WTC11 (cell line): ENCODE measurements at regions not wholly inside any gene's neighbourhood (a gene's known extent, or its start where the extent isn't known, plus 50 kb on each side); places are given as distances from the start of the nearest gene placed in this dataset.

Experiments
- ATAC-seq: fragments of 200-7000 bp; cut with Tn5 transposase; 2 replicates; pipeline ENCODE4 v1.10.0; 2021; ENCODE audit warnings: mild to moderate bottlenecking, moderate library complexity
- CTCF ChIA-PET: fragments of 300-600 bp; sonication (Branson Sonifier 250); formaldehyde crosslinking; loops from one replicate; lab custom pipeline; 2021; ENCODE audit warnings: antibody characterized with exemption; lab: Charles Lee
- POLR2A ChIA-PET: fragments of 350-600 bp; sonication (Branson Sonifier 250); formaldehyde crosslinking; loops from one replicate; lab custom pipeline; 2021; ENCODE audit warnings: antibody characterized with exemption; lab: Charles Lee
- DNase-seq: peaks from one replicate; pipeline ENCODE4 v3.0.0; 2021; ENCODE audit warnings: low spot score
- H3K27ac Mint-ChIP-seq: 2 replicates; pipeline ENCODE4 v1.8.0; 2021; ENCODE audit warnings: mixed read lengths
- H3K27me3 Mint-ChIP-seq: 2 replicates; pipeline ENCODE4 v1.8.0; 2021; ENCODE audit warnings: low read depth, mild to moderate bottlenecking, moderate library complexity, mixed read lengths
- H3K36me3 Mint-ChIP-seq: 2 replicates; pipeline ENCODE4 v1.8.0; 2021; ENCODE audit warnings: mixed read lengths
- H3K4me1 Mint-ChIP-seq: 2 replicates; pipeline ENCODE4 v1.8.0; 2022; ENCODE audit warnings: mixed read lengths
- H3K4me3 Mint-ChIP-seq: 2 replicates; pipeline ENCODE4 v1.8.0; 2021; ENCODE audit warnings: mild to moderate bottlenecking, moderate library complexity, mixed read lengths
- H3K9me3 Mint-ChIP-seq: 2 replicates; pipeline ENCODE4 v1.8.0; 2021; ENCODE audit warnings: mixed read lengths
- ATF1 ChIP-seq: sonication (generic); formaldehyde crosslinking; IDR thresholded peaks from 2 replicates; pipeline ENCODE4 v1.8.1; 2023; ENCODE audit warnings: mild to moderate bottlenecking, moderate library complexity, missing genetic modification reagents
- ESRRA ChIP-seq: sonication (generic); formaldehyde crosslinking; IDR thresholded peaks from 2 replicates; pipeline ENCODE4 v1.8.1; 2022; ENCODE audit warnings: mild to moderate bottlenecking, missing genetic modification reagents, borderline replicate concordance
- FOXP1 ChIP-seq: sonication (generic); formaldehyde crosslinking; IDR thresholded peaks from 2 replicates; pipeline ENCODE4 v1.8.0; 2022; ENCODE audit warnings: missing genetic modification reagents, mild to moderate bottlenecking, moderate library complexity, borderline replicate concordance
- GTF2I ChIP-seq: fragments of 250-450 bp; sonication (Bioruptor Pico); conservative IDR thresholded peaks from 2 replicates; pipeline ENCODE4 v1.4.0; 2021; ENCODE audit warnings: mild to moderate bottlenecking
- JAZF1 ChIP-seq: fragments of 250-450 bp; sonication (Bioruptor Pico); IDR thresholded peaks from 2 replicates; pipeline ENCODE4 v1.9.0; 2021; ENCODE audit warnings: moderate library complexity, mild to moderate bottlenecking, inconsistent platforms
- MXD4 ChIP-seq: fragments of 250-450 bp; sonication (Bioruptor Pico); IDR thresholded peaks from 2 replicates; pipeline ENCODE4 v1.8.0; 2021; ENCODE audit warnings: mild to moderate bottlenecking, moderate library complexity, borderline replicate concordance
- MYBL2 ChIP-seq: sonication (generic); formaldehyde crosslinking; IDR thresholded peaks from 2 replicates; pipeline ENCODE4 v1.8.1; 2023; ENCODE audit warnings: mild to moderate bottlenecking, moderate library complexity, missing genetic modification reagents
- NFYB ChIP-seq: sonication (generic); formaldehyde crosslinking; conservative IDR thresholded peaks from 2 replicates; pipeline ENCODE4 v1.8.0; 2022; ENCODE audit warnings: low read depth, missing genetic modification reagents
- NR3C1 ChIP-seq: sonication (generic); formaldehyde crosslinking; conservative IDR thresholded peaks from 2 replicates; pipeline ENCODE4 v1.8.1; 2023; ENCODE audit warnings: low read depth, mild to moderate bottlenecking, missing genetic modification reagents
- PRRX2 ChIP-seq: fragments of 250-450 bp; sonication (Bioruptor Pico); IDR thresholded peaks from 2 replicates; pipeline ENCODE4 v1.8.0; 2021; ENCODE audit warnings: mild to moderate bottlenecking
- SOX15 ChIP-seq: fragments of 250-450 bp; sonication (Bioruptor Pico); IDR thresholded peaks from 2 replicates; pipeline ENCODE4 v1.9.0; 2021; ENCODE audit warnings: mild to moderate bottlenecking
- TCF7 ChIP-seq: sonication (generic); formaldehyde crosslinking; IDR thresholded peaks from 2 replicates; pipeline ENCODE4 v1.8.0; 2022; ENCODE audit warnings: mild to moderate bottlenecking, low read depth, missing genetic modification reagents, moderate library complexity
- TEAD1 ChIP-seq: sonication (generic); formaldehyde crosslinking; IDR thresholded peaks from 2 replicates; pipeline ENCODE4 v1.8.0; 2022; ENCODE audit warnings: mild to moderate bottlenecking, missing genetic modification reagents
- ZMAT4 ChIP-seq: fragments of 250-450 bp; sonication (Bioruptor Pico); IDR thresholded peaks from 2 replicates; pipeline ENCODE4 v1.9.0; 2021; ENCODE audit warnings: mild to moderate bottlenecking
- ZNF317 ChIP-seq: sonication (generic); formaldehyde crosslinking; IDR thresholded peaks from 2 replicates; pipeline ENCODE4 v1.8.1; 2023; ENCODE audit warnings: low read depth, mild to moderate bottlenecking, moderate library complexity, missing genetic modification reagents, borderline replicate concordance
- ZNF671 ChIP-seq: fragments of 250-450 bp; sonication (Bioruptor Pico); IDR thresholded peaks from 2 replicates; pipeline ENCODE4 v1.8.0; 2021; ENCODE audit warnings: mild to moderate bottlenecking
- TF ChIP-seq, protein P1 (sequence below): sonication (generic); formaldehyde crosslinking; IDR thresholded peaks from 2 replicates; pipeline ENCODE4 v1.8.1; 2023; ENCODE audit warnings: mild to moderate bottlenecking, missing genetic modification reagents, moderate library complexity
- TF ChIP-seq, protein P2 (sequence below): fragments of 250-450 bp; sonication (Bioruptor Pico); conservative IDR thresholded peaks from 2 replicates; pipeline ENCODE4 v1.9.0; 2021; ENCODE audit warnings: mild to moderate bottlenecking
- TF ChIP-seq, protein P3 (sequence below): sonication (generic); formaldehyde crosslinking; IDR thresholded peaks from 2 replicates; pipeline ENCODE4 v1.8.1; 2022; ENCODE audit warnings: mild to moderate bottlenecking, moderate library complexity, missing genetic modification reagents
- TF ChIP-seq, protein P4 (sequence below): sonication (generic); formaldehyde crosslinking; IDR thresholded peaks from 2 replicates; pipeline ENCODE4 v1.8.1; 2022; ENCODE audit warnings: low read depth, mild to moderate bottlenecking, moderate library complexity, missing genetic modification reagents, borderline replicate concordance
- TF ChIP-seq, protein P5 (sequence below): sonication (generic); formaldehyde crosslinking; IDR thresholded peaks from 2 replicates; pipeline ENCODE4 v1.8.0; 2022; ENCODE audit warnings: mild to moderate bottlenecking, missing genetic modification reagents

DNA sequence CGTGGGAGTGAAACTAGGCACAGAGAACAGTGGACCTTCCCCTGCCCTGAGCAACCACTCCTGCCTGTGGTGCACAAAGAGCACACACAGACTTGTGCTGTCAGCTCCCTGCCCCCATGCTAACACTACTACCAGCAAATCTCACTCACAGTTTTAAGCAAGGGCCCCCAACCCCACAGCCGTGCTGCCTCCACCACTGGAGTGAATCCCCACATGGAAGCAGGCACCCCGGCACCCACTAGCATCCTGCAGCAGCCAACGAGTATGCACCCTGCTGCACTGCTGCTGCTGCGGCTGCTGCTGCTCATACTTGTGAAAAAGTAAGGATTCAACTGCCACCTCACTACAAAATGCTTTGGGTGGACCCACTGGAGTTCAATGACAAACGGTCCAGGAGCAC, 435.5 kb downstream of the SLCO4C1 start:
- no peaks in the 10 kb centered on the region for H3K4me1 Mint-ChIP-seq
- ATAC-seq: no peak
- POLR2A ChIA-PET: no interaction called here
- no peaks in the 10 kb centered on the region for H3K27me3 Mint-ChIP-seq
- no peaks in the 10 kb centered on the region for H3K9me3 Mint-ChIP-seq
- H3K36me3 Mint-ChIP-seq: no peaks in the 10 kb centered on the region
- no peak for DNase-seq
- H3K4me3 Mint-ChIP-seq: no peak overlapping the region
- no peak for TF ChIP-seq MYBL2 (CRISPR knock-in tag)
- no peak for TF ChIP-seq SOX15
- TF ChIP-seq, protein P1, sequence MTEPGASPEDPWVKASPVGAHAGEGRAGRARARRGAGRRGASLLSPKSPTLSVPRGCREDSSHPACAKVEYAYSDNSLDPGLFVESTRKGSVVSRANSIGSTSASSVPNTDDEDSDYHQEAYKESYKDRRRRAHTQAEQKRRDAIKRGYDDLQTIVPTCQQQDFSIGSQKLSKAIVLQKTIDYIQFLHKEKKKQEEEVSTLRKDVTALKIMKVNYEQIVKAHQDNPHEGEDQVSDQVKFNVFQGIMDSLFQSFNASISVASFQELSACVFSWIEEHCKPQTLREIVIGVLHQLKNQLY (CRISPR knock-in tag): no peak
- no peak for TF ChIP-seq ZNF317 (CRISPR knock-in tag)
- TF ChIP-seq ZNF671 (CRISPR knock-in tag): no peak
- TF ChIP-seq NR3C1: no peak
- no peak overlapping the region for H3K27ac Mint-ChIP-seq
- CTCF ChIA-PET: no interaction called here

DNA sequence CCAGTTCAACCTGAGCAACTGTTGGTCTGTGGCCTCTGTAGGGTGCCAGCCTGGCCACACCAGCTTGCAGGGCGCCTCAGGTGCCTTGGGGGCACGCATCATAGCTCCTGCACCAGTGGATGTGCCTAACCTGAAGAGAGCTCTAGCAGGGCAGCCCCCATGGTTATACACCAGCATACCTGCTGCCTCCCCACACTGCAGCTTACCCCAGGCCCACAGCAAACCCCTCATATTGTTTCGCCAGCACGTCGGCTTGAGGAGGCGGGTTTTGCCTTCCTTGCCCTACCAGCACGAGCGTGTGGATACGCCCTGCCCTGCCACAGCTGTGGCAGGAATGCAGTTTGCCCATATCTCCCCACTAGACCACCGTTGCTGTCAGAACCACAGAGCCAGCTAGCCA, 435.9 kb downstream of the SLCO4C1 start:
- no peaks in the 10 kb centered on the region for H3K4me1 Mint-ChIP-seq
- POLR2A ChIA-PET: no interaction called here
- CTCF ChIA-PET: no interaction called here
- ATAC-seq (no peak), DNase-seq (no peak)
- H3K27me3 Mint-ChIP-seq: no peaks in the 10 kb centered on the region
- no peak overlapping the region for H3K27ac Mint-ChIP-seq
- H3K36me3 Mint-ChIP-seq: no peaks in the 10 kb centered on the region
- no peak for TF ChIP-seq JAZF1
- TF ChIP-seq, protein P2, sequence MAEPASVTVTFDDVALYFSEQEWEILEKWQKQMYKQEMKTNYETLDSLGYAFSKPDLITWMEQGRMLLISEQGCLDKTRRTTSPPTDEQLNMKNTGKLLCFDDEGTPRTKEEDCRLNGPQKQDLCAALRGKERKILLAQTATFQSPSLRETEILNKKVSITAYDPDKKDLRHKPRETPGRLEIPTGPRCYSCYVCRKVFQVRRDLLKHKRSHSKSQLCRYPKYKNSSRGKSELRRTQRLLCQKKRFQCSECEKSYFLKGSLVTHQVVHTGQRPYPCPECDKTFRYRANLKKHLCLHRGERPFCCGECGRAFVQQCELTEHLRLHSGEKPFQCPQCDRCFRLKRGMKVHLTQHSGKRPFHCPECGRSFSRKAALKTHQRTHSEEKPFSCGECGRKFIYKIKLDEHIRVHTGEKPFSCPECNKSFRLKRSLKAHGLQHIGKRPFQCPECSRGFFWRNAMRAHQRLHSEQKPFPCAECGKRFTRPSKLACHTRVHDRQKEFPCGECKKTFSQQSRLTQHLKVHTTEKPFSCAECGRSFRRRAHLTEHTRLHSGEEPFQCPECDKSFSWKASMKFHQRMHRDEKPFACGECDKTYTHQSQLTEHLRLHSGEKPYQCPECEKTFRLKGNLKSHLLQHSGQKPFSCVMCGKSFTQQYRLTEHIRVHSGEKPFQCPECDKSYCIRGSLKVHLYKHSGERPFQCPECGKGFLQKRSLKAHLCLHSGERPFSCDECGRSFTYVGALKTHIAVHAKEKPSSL (CRISPR knock-in tag): no peak
- no peak for TF ChIP-seq ATF1 (CRISPR knock-in tag)
- TF ChIP-seq MXD4 (CRISPR knock-in tag): no peak
- TF ChIP-seq, protein P3, sequence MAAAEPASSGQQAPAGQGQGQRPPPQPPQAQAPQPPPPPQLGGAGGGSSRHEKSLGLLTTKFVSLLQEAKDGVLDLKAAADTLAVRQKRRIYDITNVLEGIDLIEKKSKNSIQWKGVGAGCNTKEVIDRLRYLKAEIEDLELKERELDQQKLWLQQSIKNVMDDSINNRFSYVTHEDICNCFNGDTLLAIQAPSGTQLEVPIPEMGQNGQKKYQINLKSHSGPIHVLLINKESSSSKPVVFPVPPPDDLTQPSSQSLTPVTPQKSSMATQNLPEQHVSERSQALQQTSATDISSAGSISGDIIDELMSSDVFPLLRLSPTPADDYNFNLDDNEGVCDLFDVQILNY: no peak
- TF ChIP-seq MYBL2 (CRISPR knock-in tag): no peak
- TF ChIP-seq TCF7 (CRISPR knock-in tag): no peak
- TF ChIP-seq GTF2I: no peak
- no peak for TF ChIP-seq TEAD1 (CRISPR knock-in tag)
- TF ChIP-seq, protein P4, sequence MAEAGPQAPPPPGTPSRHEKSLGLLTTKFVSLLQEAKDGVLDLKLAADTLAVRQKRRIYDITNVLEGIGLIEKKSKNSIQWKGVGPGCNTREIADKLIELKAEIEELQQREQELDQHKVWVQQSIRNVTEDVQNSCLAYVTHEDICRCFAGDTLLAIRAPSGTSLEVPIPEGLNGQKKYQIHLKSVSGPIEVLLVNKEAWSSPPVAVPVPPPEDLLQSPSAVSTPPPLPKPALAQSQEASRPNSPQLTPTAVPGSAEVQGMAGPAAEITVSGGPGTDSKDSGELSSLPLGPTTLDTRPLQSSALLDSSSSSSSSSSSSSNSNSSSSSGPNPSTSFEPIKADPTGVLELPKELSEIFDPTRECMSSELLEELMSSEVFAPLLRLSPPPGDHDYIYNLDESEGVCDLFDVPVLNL (CRISPR knock-in tag): no peak
- TF ChIP-seq, protein P5, sequence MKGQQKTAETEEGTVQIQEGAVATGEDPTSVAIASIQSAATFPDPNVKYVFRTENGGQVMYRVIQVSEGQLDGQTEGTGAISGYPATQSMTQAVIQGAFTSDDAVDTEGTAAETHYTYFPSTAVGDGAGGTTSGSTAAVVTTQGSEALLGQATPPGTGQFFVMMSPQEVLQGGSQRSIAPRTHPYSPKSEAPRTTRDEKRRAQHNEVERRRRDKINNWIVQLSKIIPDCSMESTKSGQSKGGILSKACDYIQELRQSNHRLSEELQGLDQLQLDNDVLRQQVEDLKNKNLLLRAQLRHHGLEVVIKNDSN (CRISPR knock-in tag): no peak
- TF ChIP-seq NFYB (CRISPR knock-in tag): no peak
- no peak for TF ChIP-seq ESRRA (CRISPR knock-in tag)
- TF ChIP-seq ZMAT4 (CRISPR knock-in tag): no peak
- no peak for TF ChIP-seq PRRX2 (CRISPR knock-in tag)
- no peak for TF ChIP-seq FOXP1 (CRISPR knock-in tag)
- H3K9me3 Mint-ChIP-seq: no peaks in the 10 kb centered on the region
- H3K4me3 Mint-ChIP-seq: no peak overlapping the region
